H1 (cell line): ENCODE measurements at regions not wholly inside any gene's neighbourhood (a gene's known extent, or its start where the extent isn't known, plus 50 kb on each side); places are given as distances from the start of the nearest gene placed in this dataset.

Source experiments
- POU5F1 ChIP-seq: IDR thresholded peaks from 2 replicates; pipeline ENCODE4 v1.6.1; 2011; ENCODE audit warnings: low read depth, mild to moderate bottlenecking, low read length, moderate library complexity

GRCh38 chr14:96980835-96981234 lies 183.7 kb downstream of the VRK1 start (continued):
- TF ChIP-seq POU5F1: no peak
